ENCODE measurements at regions not wholly inside any gene's neighbourhood (a gene's known extent, or its start where the extent isn't known, plus 50 kb on each side); places are given as distances from the start of the nearest gene placed in this dataset.

DNA sequence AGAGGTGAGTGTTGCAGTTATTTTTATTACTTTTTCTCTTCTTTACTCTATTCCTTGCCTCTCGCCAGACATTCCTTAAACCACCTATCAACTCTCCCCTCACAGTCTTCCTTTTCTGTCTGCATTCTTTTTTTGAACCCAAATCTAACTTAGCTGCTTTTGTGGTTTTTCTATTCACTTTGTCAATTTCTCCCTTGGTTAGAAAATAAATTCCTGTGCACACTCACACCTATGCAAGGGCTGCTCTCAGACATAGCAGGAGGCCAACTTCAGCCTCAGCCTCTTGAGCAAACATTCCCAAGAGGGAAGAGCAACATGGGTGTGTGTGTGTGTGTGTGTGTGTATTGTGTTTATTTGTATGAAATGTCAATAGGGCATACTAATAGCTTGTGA lies 808.6 kb downstream of the RNF144A start:
- DNase-seq (ENCODE audit: low read depth): no peak
- no peak overlapping the region for H3K4me3 ChIP-seq (ENCODE audit: low read depth, low read length)
- TF ChIP-seq, protein P1, sequence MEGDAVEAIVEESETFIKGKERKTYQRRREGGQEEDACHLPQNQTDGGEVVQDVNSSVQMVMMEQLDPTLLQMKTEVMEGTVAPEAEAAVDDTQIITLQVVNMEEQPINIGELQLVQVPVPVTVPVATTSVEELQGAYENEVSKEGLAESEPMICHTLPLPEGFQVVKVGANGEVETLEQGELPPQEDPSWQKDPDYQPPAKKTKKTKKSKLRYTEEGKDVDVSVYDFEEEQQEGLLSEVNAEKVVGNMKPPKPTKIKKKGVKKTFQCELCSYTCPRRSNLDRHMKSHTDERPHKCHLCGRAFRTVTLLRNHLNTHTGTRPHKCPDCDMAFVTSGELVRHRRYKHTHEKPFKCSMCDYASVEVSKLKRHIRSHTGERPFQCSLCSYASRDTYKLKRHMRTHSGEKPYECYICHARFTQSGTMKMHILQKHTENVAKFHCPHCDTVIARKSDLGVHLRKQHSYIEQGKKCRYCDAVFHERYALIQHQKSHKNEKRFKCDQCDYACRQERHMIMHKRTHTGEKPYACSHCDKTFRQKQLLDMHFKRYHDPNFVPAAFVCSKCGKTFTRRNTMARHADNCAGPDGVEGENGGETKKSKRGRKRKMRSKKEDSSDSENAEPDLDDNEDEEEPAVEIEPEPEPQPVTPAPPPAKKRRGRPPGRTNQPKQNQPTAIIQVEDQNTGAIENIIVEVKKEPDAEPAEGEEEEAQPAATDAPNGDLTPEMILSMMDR (conservative IDR thresholded peaks at IDR 0.05; ENCODE audit: low read depth, low read length): no peak

DNA sequence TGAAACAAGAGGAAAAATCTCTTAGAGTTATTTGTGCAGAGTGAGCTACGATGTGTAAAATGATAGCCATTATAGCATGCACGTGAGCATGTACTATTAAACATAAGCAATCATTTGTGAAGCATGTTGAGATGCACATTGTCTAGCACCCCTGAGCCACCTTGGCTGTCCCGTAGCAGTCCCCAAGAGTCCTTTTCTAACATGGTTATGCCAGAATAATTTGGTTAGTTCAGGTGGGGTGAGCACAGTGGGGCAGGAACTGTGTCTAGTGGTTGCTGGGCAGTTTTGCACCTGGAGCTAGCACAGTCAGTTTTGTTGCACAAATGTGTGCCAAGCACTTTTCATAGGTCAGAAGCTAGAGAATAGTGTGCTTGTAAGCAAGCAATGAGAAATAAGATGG lies 809.8 kb downstream of the RNF144A start:
- no peak overlapping the region for H3K4me3 ChIP-seq (ENCODE audit: low read depth, low read length)
- TF ChIP-seq, protein P1 (conservative IDR thresholded peaks at IDR 0.05; ENCODE audit: low read depth, low read length): no peak
- no peak for DNase-seq (ENCODE audit: low read depth)

DNA sequence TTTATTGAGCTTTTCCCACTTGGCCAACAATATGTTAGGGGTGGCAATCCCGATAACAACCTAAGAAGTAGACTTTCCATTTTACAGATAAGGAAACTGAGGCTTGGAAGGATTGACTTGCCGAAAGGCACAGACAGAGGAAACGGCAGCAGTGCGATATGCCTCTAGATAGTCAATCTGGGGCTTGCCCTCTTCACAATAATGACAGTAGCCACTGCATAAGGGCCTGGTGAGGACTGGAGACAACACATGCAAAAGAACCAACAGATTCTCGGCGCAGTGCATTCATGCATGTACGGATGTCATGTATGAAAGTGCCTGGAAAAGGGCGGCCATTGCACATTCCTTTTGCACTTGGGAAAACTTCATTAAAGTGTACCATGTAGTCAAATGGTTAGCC lies 811.2 kb downstream of the RNF144A start:
- TF ChIP-seq, protein P1 (conservative IDR thresholded peaks at IDR 0.05; ENCODE audit: low read depth, low read length): no peak

DNA sequence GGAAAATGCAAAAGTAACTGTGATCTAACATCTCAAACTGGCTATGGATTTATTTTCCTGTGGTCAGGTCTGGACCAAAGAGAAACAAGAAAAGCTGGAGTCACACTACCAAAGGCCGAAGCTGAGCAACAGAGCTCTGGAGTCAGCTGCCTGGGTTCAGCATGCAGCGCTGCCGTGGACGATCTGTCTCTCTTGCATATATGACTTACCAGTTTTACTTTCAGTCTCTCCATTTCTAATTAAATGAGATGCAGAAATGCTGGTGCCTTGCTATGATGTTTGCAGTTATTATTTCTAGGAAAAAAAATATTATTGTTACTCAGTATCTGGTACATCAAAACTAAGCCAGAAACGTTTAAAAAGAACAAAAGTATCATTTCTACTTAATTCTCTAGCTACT lies 813.2 kb downstream of the RNF144A start:
- no peak overlapping the region for H3K4me3 ChIP-seq (ENCODE audit: low read depth, low read length)
- TF ChIP-seq, protein P1 (conservative IDR thresholded peaks at IDR 0.05; ENCODE audit: low read depth, low read length): no peak
- no peak for DNase-seq (ENCODE audit: low read depth)

More for the DNA sequence above, 811.2 kb downstream of the RNF144A start:
- H3K4me3 ChIP-seq (ENCODE audit: low read depth, low read length): no peak overlapping the region
- no peak for DNase-seq (ENCODE audit: low read depth)

DNA sequence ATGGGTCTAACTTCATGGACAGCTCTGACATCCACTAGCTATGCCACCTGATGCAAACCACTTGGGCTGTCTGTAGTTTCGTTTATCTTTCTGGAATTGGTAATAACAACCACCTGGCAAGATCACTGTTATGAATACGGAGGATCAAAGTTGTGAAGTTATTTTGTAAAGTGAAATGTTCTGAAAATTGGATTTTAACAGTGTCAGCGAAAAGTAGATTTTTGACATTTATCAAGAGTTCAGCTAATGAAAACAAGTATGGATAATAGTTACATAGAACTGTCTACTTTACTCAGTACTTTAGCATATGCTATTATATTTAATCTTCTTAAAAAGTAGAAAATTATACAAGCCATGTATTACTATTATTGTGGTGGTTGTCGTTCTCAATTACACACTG lies 813.8 kb downstream of the RNF144A start:
- TF ChIP-seq, protein P1 (conservative IDR thresholded peaks at IDR 0.05; ENCODE audit: low read depth, low read length): no peak
- no peak for DNase-seq (ENCODE audit: low read depth)
- no peak overlapping the region for H3K4me3 ChIP-seq (ENCODE audit: low read depth, low read length)

DNA sequence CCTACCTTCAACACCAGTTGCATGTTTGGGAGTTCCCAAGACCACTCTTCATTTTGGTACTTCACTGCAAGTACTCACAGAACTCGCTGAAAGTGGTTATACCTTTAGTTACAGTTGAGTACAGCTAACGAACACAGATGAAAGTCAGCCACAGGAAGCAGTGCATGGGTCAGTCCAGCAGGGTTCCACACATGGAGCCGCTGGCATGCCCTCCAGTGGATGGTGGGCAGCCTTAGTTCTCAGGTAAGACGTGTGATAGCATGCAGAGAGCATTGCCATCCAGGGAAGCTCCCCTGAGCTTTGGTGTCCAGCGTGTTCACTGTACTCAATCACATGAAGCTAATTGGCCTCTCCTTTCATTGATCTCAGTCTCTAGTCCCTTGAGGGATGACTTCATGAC lies 815.3 kb downstream of the RNF144A start:
- TF ChIP-seq, protein P1 (conservative IDR thresholded peaks at IDR 0.05; ENCODE audit: low read depth, low read length): no peak
- no peak overlapping the region for H3K4me3 ChIP-seq (ENCODE audit: low read depth, low read length)
- DNase-seq (ENCODE audit: low read depth): no peak

DNA sequence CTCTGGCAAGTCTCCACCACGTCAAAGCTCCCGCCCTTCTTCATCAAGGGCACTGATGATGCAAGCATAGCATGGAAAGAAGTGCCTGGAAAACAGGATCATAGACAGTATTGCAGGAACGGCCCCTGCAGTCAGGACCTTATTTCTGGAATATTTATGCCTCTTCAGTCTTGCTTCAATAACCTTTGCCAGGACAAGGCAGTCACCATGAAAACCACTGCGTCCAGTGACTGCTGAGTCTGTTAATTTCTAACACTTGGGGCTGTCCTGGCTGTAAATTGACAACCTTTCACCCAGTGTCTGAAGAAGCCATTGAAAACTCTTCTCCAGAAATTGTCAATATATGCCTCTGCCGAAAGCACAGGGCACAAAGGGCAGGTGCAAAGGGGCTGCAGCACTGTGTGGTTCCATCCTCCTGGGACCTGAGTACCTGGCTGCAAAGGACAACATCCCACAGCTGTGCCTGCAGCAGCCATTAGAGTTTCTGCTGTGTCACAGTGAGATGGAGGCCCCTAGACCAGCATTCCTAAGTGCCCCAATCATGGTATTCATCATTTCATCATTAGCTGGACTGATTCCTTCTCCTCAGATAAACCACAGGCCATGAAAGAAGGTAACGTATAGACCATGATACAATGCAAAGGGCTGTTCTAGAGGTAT lies 819.6 kb downstream of the RNF144A start:
- H3K4me3 ChIP-seq (ENCODE audit: low read depth, low read length): no peak overlapping the region
- DNase-seq (ENCODE audit: low read depth): peak; percentile 64
- TF ChIP-seq, protein P1 (conservative IDR thresholded peaks at IDR 0.05; ENCODE audit: low read depth, low read length): no peak

Data from epithelial cell of proximal tubule (primary cell).